GM20431 (cell line): ENCODE measurements at regions not wholly inside any gene's neighbourhood (a gene's known extent, or its start where the extent isn't known, plus 50 kb on each side); places are given as distances from the start of the nearest gene placed in this dataset.

Experiments used
- in situ Hi-C: fragments of 300-500 bp; cut with MseI, MboI; formaldehyde crosslinking; loops from one replicate; pipeline ENCODE4 v1.15.0; 2020; ENCODE audit warnings: low sequenced_read_pairs; ENCODE audit not compliant: unreplicated experiment

- in situ Hi-C loops: no loop called here
Measured at GRCh38 chr2:64767670-64768468, 114.2 kb upstream of the SERTAD2 start.

GRCh38 chr2:64768491-64769005 is 114.8 kb upstream of the SERTAD2 start:
- in situ Hi-C loops: no loop called here

- in situ Hi-C loops: no loop called here
Measured at GRCh38 chr2:64769392-64770044, 115.8 kb upstream of the SERTAD2 start.

DNA sequence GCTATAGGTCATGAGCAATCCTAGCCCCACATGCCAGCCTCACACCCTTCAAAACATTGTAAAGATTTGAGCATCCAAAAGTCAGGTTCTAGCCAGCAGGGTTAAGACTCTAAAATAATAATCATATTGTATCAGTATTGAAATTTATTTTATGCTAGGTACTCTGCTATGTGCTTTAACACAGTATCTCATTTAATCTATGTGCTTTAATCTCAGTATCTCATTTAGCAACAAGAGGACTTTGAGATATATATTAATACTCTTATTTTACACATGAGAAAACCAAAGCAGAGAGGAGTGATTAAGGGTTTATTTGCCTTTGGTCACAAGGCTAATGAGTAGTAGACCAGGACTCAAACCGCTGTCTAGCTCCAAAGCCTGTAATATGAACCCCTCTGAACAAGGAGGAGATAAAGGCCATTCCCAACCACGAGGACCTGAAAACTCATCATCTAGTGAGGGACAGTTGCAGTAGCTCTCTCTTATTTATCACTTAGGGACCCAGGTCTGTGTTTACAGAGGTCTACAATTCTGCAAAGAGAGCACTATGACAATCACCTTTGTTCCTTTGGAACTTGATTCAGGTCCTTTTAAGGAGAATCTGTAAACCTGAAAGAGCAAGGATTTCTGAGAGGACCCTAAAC is 116.5 kb upstream of the SERTAD2 start:
- in situ Hi-C loops: no loop called here

- in situ Hi-C loops: no loop called here
Measured at GRCh38 chr2:64770781-64771334, 117.1 kb upstream of the SERTAD2 start.

GRCh38 chr2:64771737-64772136 is 118.0 kb upstream of the SERTAD2 start:
- in situ Hi-C loops: no loop called here

DNA sequence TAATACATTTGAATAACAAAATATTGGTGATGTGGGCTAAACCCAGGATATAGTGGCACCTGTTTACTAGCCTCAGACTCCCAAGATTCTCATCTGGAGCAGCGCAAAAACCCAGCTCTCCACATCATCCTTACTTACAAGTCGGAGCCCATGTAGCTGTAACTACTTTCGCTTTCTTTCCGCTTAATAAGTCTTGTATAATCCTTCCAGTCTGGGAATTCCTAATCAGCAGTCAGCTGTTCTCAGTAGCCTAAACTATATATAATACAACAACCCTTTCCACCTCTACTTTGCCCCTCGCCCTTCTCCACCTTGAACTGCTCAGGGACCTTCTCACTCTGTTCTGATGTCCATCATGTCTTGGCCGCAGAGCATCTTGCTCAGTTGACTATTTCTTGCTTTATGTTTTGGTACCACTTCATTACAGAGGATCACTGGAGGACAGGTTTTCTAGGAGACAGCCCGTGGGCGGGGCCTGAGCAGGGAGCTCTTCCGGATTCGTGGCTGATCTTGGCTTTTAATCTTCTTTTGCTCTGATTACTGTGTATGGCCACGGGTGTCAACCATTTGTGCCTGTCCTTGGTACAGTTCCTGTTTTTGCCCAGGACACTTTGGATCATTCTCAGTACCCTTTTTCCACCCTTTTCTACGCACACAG is 119.9 kb upstream of the SERTAD2 start:
- in situ Hi-C loops: no loop called here

- in situ Hi-C loops: no loop called here
Measured at GRCh38 chr2:64777841-64778240, 124.1 kb upstream of the SERTAD2 start.

- in situ Hi-C loops: no loop called here
Measured at GRCh38 chr2:64779117-64779690, 125.5 kb upstream of the SERTAD2 start.

DNA sequence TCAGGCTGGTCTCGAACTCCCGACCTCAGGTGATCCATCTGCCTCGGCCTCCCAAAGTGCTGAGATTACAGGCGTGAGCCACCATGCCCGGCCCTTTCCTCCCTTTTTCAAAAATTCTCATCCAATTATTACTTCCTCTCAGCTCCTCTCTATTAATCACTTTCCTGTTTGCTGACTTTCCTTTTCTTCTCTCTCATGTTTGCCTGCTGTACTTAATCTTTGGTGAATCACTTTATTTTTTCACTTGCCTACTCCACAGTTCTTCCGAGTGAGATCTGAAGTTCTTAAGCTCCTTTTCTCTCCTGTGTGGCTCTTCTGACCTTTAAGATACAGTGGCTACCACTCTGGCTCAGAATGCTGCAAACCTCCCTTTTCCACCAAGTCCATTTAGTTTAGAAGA is 126.3 kb upstream of the SERTAD2 start:
- in situ Hi-C loops: no loop called here

GRCh38 chr2:64781711-64782390 is 128.1 kb upstream of the SERTAD2 start:
- in situ Hi-C loops: no loop called here

- in situ Hi-C loops: no loop called here
Measured at GRCh38 chr2:64784168-64785061, 130.7 kb upstream of the SERTAD2 start.

- in situ Hi-C loops: no loop called here
Measured at GRCh38 chr2:64785245-64785644, 131.5 kb upstream of the SERTAD2 start.

DNA sequence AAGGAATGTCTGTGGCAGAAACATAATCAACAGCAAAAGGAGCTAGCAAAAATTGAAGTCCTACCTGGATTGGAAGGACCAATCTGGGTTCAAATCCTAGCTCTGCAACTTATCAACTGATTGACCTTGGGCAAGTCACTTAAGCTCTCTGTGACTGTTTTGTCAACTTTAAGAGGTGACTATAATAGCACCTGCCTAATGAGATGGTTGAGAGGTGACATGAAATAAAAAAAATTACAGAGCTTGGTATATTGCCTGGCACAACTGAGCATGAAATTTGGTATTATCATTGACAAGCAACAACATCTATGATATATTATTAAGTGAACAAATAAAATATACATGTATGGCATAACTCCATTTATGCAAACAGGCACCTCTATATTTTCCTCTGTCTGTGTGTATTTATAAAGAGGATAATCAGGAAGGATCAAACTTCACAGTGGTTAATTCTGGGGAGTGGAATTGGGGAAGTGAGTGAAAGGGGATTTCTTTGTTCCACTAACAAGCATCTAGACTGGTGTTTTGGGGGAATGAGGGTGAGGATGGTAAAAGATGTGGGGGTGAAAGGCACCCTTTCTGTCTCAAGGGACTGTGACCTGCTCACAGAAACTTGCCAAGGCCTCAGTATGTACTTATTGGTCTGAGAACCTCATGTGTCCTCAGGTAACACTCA is 132.8 kb upstream of the SERTAD2 start:
- in situ Hi-C loops: no loop called here

DNA sequence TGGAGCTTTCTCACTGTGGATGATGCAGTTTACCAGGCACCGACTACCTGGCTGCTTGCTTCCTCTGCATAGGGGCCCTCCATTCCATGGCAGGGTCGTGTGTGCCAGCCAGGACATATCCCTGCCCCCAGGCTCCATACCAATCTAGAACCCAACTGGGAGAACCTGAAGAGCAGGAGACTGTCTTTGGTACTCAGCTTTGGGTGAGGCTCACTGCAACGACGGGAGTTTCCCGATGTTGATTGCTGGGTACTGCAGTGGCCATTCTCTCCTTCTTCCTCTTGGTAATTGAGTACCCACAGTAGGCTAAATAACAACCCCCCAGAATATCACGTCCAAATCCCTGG is 133.3 kb upstream of the SERTAD2 start:
- in situ Hi-C loops: no loop called here

DNA sequence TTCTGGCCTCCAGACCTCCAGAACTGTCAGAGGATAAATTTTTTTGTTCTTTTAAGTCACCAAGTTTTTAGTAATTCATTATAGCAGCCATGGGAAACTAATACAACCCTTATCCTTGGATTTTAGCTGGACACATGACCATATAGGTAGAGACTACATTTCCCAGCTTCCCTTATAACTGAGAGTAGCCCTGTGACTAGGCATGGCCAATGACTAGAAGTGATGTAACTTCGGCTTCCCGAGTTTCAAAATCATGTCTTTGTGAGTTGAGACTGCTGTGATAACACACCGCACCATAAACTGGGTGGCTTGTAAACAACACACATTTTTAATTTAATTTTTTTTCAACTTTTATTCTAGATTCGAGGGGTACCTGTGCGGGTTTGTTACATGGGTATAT is 134.0 kb upstream of the SERTAD2 start:
- in situ Hi-C loops: no loop called here

DNA sequence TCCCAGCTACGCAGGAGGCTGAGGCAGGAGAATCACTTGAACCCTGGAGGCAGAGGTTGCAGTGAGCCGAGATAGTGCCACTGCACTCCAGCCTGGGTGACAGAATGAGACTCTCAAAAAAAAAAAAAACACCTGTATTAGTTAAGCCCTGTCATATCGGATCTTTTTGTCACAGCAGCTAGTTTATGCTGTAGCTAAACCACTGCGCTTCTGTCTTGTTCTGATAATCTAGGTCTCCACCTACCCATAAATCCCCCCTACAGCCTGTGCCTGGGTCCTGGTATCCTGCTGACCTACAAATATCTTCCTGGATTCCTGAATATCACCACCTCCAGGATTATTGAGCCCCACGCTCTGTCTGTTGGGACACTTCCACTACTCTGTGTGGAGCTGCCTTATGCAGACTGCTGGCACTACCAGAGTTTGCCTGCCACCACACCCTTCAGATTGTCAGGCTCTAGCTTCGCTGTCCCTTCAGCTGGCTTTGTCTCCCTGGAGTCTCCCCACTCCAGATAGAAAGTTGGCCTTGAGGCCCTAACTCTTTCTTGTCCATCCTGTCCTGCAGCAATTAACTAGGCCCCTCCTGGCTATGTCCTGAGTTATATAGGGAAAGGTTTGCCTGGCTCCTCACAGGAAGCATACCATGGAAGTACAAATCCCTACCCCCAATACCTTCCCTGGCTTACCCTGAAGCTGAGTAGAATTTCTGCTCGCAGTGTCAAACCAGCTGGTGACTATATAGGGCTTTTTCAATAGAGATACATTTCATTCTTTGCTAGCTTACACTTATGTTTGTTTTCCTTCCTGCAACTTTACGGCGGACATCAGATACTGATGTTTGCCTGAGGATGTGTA is 136.0 kb upstream of the SERTAD2 start:
- in situ Hi-C loops: no loop called here
